IMR-90 (cell line): ENCODE measurements at regions not wholly inside any gene's neighbourhood (a gene's known extent, or its start where the extent isn't known, plus 50 kb on each side); places are given as distances from the start of the nearest gene placed in this dataset.

Experiments used
- ATAC-seq: fragments of 200-7000 bp; cut with Tn5 transposase; 2 replicates; pipeline ENCODE4 v1.9.1; 2020; ENCODE audit warnings: low read depth, mild to moderate bottlenecking, moderate library complexity
- BruUV-seq: library from RNA; stranded (reverse); fragments of 400-500 nt; replicated peaks from 2 replicates; lab custom pipeline; 2021; lab: Mats Ljungman, UMichigan
- CTCF ChIA-PET: fragments of 300-600 bp; formaldehyde crosslinking; extraction: SDS; loops from one replicate; lab custom pipeline; 2021; ENCODE audit warnings: antibody characterized with exemption; lab: Yijun Ruan, JAX
- POLR2A ChIA-PET: fragments of 300-600 bp; sonication (Branson Sonifier 250); formaldehyde crosslinking; loops from one replicate; lab custom pipeline; 2022; ENCODE audit warnings: antibody characterized with exemption; ENCODE audit not compliant: unreplicated experiment; lab: Charles Lee
- DNase-seq: peaks from one replicate; pipeline ENCODE4 v3.0.0; 2013
- H2AFZ ChIP-seq: replicated peaks from 2 replicates; pipeline ENCODE3; 2013; ENCODE audit warnings: low read length, mild to moderate bottlenecking; ENCODE audit not compliant: poor library complexity
- H2AK5ac ChIP-seq: 2 replicates; pipeline ENCODE4 v1.6.1; 2013; ENCODE audit warnings: low read depth, low read length, inconsistent platforms
- H2AK9ac ChIP-seq: replicated peaks from 2 replicates; pipeline ENCODE3; 2013; ENCODE audit warnings: mild to moderate bottlenecking, low read depth, low read length, moderate library complexity; ENCODE audit not compliant: poor library complexity
- H2BK120ac ChIP-seq: 2 replicates; pipeline ENCODE4 v1.6.1; 2013; ENCODE audit warnings: low read depth, low read length, inconsistent platforms
- H2BK15ac ChIP-seq: 3 replicates; pipeline ENCODE4 v1.6.1; 2013; ENCODE audit warnings: low read depth, low read length, inconsistent platforms
- H2BK20ac ChIP-seq: 2 replicates; pipeline ENCODE4 v1.6.1; 2013; ENCODE audit warnings: low read depth, mild to moderate bottlenecking, inconsistent platforms, low read length, moderate library complexity
- H2BK5ac ChIP-seq: 2 replicates; pipeline ENCODE4 v1.6.1; 2013; ENCODE audit warnings: mild to moderate bottlenecking, low read depth, low read length, inconsistent platforms; ENCODE audit not compliant: poor library complexity, severe bottlenecking
- H3K14ac ChIP-seq: replicated peaks from 2 replicates; pipeline ENCODE4 v1.6.1; 2013; ENCODE audit warnings: low read depth, low read length, inconsistent platforms
- H3K18ac ChIP-seq: 2 replicates; pipeline ENCODE4 v1.6.1; 2013; ENCODE audit warnings: low read depth, low read length, control low read depth
- H3K23ac ChIP-seq: 2 replicates; pipeline ENCODE4 v1.6.1; 2013; ENCODE audit warnings: low read depth, low read length, inconsistent platforms
- H3K27ac ChIP-seq: 2 replicates; pipeline ENCODE4 v1.5.1; 2013; ENCODE audit warnings: mild to moderate bottlenecking, control low read depth, low read length; ENCODE audit not compliant: insufficient read depth
- H3K27me3 ChIP-seq: 2 replicates; pipeline ENCODE4 v1.6.1; 2013; ENCODE audit warnings: low read length; ENCODE audit not compliant: control insufficient read depth, insufficient read depth
- H3K36me3 ChIP-seq: 2 replicates; pipeline ENCODE4 v1.6.1; 2013; ENCODE audit warnings: low read length, mixed read lengths; ENCODE audit not compliant: control insufficient read depth, insufficient read depth
- H3K4ac ChIP-seq: 2 replicates; pipeline ENCODE4 v1.6.1; 2013; ENCODE audit warnings: low read depth, low read length, inconsistent platforms
- H3K4me1 ChIP-seq: 2 replicates; pipeline ENCODE4 v1.6.1; 2013; ENCODE audit warnings: low read length, mixed read lengths; ENCODE audit not compliant: control insufficient read depth, insufficient read depth
- H3K4me2 ChIP-seq: 2 replicates; pipeline ENCODE4 v1.6.1; 2013; ENCODE audit warnings: low read depth, mild to moderate bottlenecking, control low read depth, low read length, moderate library complexity
- H3K4me3 ChIP-seq: 2 replicates; pipeline ENCODE4 v1.5.1; 2013; ENCODE audit warnings: low read depth, mild to moderate bottlenecking, control low read depth, low read length, moderate library complexity; ENCODE audit not compliant: insufficient read depth
- H3K56ac ChIP-seq: 2 replicates; pipeline ENCODE4 v1.6.1; 2013; ENCODE audit warnings: low read length, inconsistent platforms; ENCODE audit not compliant: insufficient read depth; ENCODE audit errors: extremely low read depth
- H3K79me1 ChIP-seq, 2 experiments: 2 replicates each; pipeline ENCODE4 v1.6.1; 2013; ENCODE audit warnings: low read length in 2 of 2, inconsistent platforms in 1 of 2, low read depth in 1 of 2
- H3K9ac ChIP-seq: 2 replicates; pipeline ENCODE4 v1.6.1; 2013; ENCODE audit warnings: low read depth, low read length, control low read depth
- H3K9me1 ChIP-seq: 2 replicates; pipeline ENCODE4 v1.6.1; 2013; ENCODE audit warnings: low read length, inconsistent platforms; ENCODE audit not compliant: insufficient read depth
- H3K9me3 ChIP-seq: 2 replicates; pipeline ENCODE4 v1.6.1; 2013; ENCODE audit warnings: low read length; ENCODE audit not compliant: control insufficient read depth, insufficient read depth
- H4K20me1 ChIP-seq: 2 replicates; pipeline ENCODE4 v1.6.1; 2013; ENCODE audit warnings: low read length, inconsistent platforms; ENCODE audit not compliant: insufficient read depth
- H4K5ac ChIP-seq: 2 replicates; pipeline ENCODE4 v1.6.1; 2013; ENCODE audit warnings: mild to moderate bottlenecking, low read depth, low read length, control low read depth
- H4K8ac ChIP-seq, 2 experiments: 2 replicates each; pipeline ENCODE4 v1.6.1; 2013; ENCODE audit warnings: low read depth in 2 of 2, low read length in 2 of 2, control low read depth in 1 of 2, inconsistent platforms in 1 of 2
- H4K91ac ChIP-seq: 2 replicates; pipeline ENCODE4 v1.6.1; 2013; ENCODE audit warnings: low read depth, low read length, inconsistent platforms; ENCODE audit not compliant: insufficient read depth
- CHD1 ChIP-seq: IDR thresholded peaks from 2 replicates; pipeline ENCODE4 v1.6.1; 2012; ENCODE audit warnings: low read depth, low read length, improper control_type of control experiment
- MAFK ChIP-seq: IDR thresholded peaks from 2 replicates; pipeline ENCODE4 v1.6.1; 2012; ENCODE audit warnings: low read depth, low read length, improper control_type of control experiment
- dilution Hi-C: fragments of 300-500 bp; cut with HindIII; formaldehyde crosslinking; loops from one replicate; pipeline ENCODE4 v1.14.3; 2018; ENCODE audit warnings: low sequenced_read_pairs; ENCODE audit not compliant: unreplicated experiment
- in situ Hi-C: fragments of 300-500 bp; cut with MboI; formaldehyde crosslinking; loops from 3 replicates; pipeline ENCODE4 v1.14.3; 2019; ENCODE audit warnings: low sequenced_read_pairs, inconsistent platforms, mixed read lengths
- intact Hi-C: fragments of 100-400 bp; cut with micrococcal nuclease; formaldehyde crosslinking; loops from 2 replicates; pipeline ENCODE4 v1.10.0; 2022

GRCh38 chr10:52994370-52994769, 221.8 kb upstream of the MBL2 start:
- DNase-seq (no peak), ATAC-seq (no peak)
- no peak overlapping the region for H3K4me3 ChIP-seq
- no peak overlapping the region for H3K23ac ChIP-seq
- POLR2A ChIA-PET = no interaction called here
- CTCF ChIA-PET = no interaction called here
- H3K9me1 ChIP-seq = no peaks in the 10 kb centered on the region
- H3K79me1 ChIP-seq = no peaks in the 10 kb centered on the region
- H3K4me1 ChIP-seq = no peaks in the 10 kb centered on the region
- H2AK9ac ChIP-seq = no peak overlapping the region
- peak; percentile 57 for TF ChIP-seq MAFK
- TF ChIP-seq CHD1 = no peak
- H3K4ac ChIP-seq = no peak overlapping the region
- BruUV-seq = no TSS peak
- H4K5ac ChIP-seq = no peak overlapping the region
- H4K20me1 ChIP-seq = no peaks in the 10 kb centered on the region
- H2BK120ac ChIP-seq = no peak overlapping the region
- H2BK15ac ChIP-seq = no peak overlapping the region
- H3K9me3 ChIP-seq = no peaks in the 10 kb centered on the region
- H3K14ac ChIP-seq = no peak overlapping the region
- no peak overlapping the region for H2AFZ ChIP-seq
- H2BK5ac ChIP-seq = no peak overlapping the region
- no peak overlapping the region for H3K4me2 ChIP-seq
- no peak overlapping the region for H3K9ac ChIP-seq
- no peak overlapping the region for H2AK5ac ChIP-seq
- no peak overlapping the region for H2BK20ac ChIP-seq
- no peaks in the 10 kb centered on the region for H3K27me3 ChIP-seq
- no peak overlapping the region for H3K18ac ChIP-seq
- in situ Hi-C loops (no loop called here), dilution Hi-C loops (no loop called here), intact Hi-C loops (no loop called here)
- no peaks in the 10 kb centered on the region for H3K36me3 ChIP-seq
- no peak overlapping the region for H3K27ac ChIP-seq
- no peak overlapping the region for H4K91ac ChIP-seq
- no peak overlapping the region for H4K8ac ChIP-seq
- no peak overlapping the region for H3K56ac ChIP-seq
